Neuron (in vitro differentiated cells): ENCODE measurements at regions not wholly inside any gene's neighbourhood (a gene's known extent, or its start where the extent isn't known, plus 50 kb on each side); places are given as distances from the start of the nearest gene placed in this dataset.

Experiments
- H2AFZ ChIP-seq: one replicate; pipeline ENCODE4 v1.6.1; 2013; ENCODE audit warnings: low read depth, mild to moderate bottlenecking, inconsistent platforms, low read length, moderate library complexity
- H3K27me3 ChIP-seq: one replicate; pipeline ENCODE4 v1.6.1; 2013; ENCODE audit warnings: low read length; ENCODE audit not compliant: insufficient read depth
- H3K36me3 ChIP-seq: one replicate; pipeline ENCODE4 v1.6.1; 2013; ENCODE audit warnings: low read length; ENCODE audit not compliant: insufficient read depth
- H3K4me1 ChIP-seq: one replicate; pipeline ENCODE4 v1.6.1; 2013; ENCODE audit warnings: low read length; ENCODE audit not compliant: insufficient read depth
- H3K4me3 ChIP-seq: 2 replicates; pipeline ENCODE4 v1.5.1; 2013; ENCODE audit warnings: mild to moderate bottlenecking, low read length, moderate library complexity
- H3K9me3 ChIP-seq: one replicate; pipeline ENCODE4 v1.6.1; 2013; ENCODE audit warnings: low read length

GRCh38 chr17:72249441-72249840 lies 128.6 kb downstream of the SOX9 start:
- Histone ChIP-seq H3K9me3 (peaks cover 2% of the 10 kb centered on the region), H3K27me3 (no peaks in the 10 kb centered on the region), H3K4me3 (no peak overlapping the region), H2AFZ (no peak overlapping the region), H3K4me1 (no peaks in the 10 kb centered on the region), H3K36me3 (no peaks in the 10 kb centered on the region)

- no peak overlapping the region for H2AFZ ChIP-seq
These were observed 129.4 kb downstream of the SOX9 start for GRCh38 chr17:72250206-72250605.

GRCh38 chr17:72253597-72253996 lies 132.8 kb downstream of the SOX9 start:
- Histone ChIP-seq H3K4me1 (no peaks in the 10 kb centered on the region), H3K36me3 (no peaks in the 10 kb centered on the region), H3K4me3 (no peak overlapping the region), H2AFZ (no peak overlapping the region), H3K27me3 (no peaks in the 10 kb centered on the region), H3K9me3 (peaks cover 2% of the 10 kb centered on the region)

More at GRCh38 chr17:72250206-72250605, 129.4 kb downstream of the SOX9 start:
- peaks cover 2% of the 10 kb centered on the region for H3K9me3 ChIP-seq
- no peaks in the 10 kb centered on the region for H3K27me3 ChIP-seq
- no peaks in the 10 kb centered on the region for H3K36me3 ChIP-seq
- H3K4me1 ChIP-seq: no peaks in the 10 kb centered on the region
- no peak overlapping the region for H3K4me3 ChIP-seq

- H3K36me3 ChIP-seq: no peaks in the 10 kb centered on the region
- H3K27me3 ChIP-seq: no peaks in the 10 kb centered on the region
- H3K9me3 ChIP-seq: peaks cover 2% of the 10 kb centered on the region
- H3K4me3 ChIP-seq: no peak overlapping the region
- H3K4me1 ChIP-seq: no peaks in the 10 kb centered on the region
- no peak overlapping the region for H2AFZ ChIP-seq
These were observed 134.1 kb downstream of the SOX9 start for GRCh38 chr17:72254808-72255449.

- Histone ChIP-seq H3K36me3 (no peaks in the 10 kb centered on the region), H2AFZ (no peak overlapping the region), H3K4me3 (no peak overlapping the region), H3K9me3 (peaks cover 2% of the 10 kb centered on the region), H3K4me1 (no peaks in the 10 kb centered on the region), H3K27me3 (no peaks in the 10 kb centered on the region)
These were observed 134.7 kb downstream of the SOX9 start for GRCh38 chr17:72255481-72255880.

GRCh38 chr17:72258711-72259110 lies 137.9 kb downstream of the SOX9 start:
- H3K36me3 ChIP-seq: no peaks in the 10 kb centered on the region
- no peaks in the 10 kb centered on the region for H3K27me3 ChIP-seq
- H3K9me3 ChIP-seq: peaks cover 2% of the 10 kb centered on the region
- no peaks in the 10 kb centered on the region for H3K4me1 ChIP-seq
- no peak overlapping the region for H2AFZ ChIP-seq
- no peak overlapping the region for H3K4me3 ChIP-seq

GRCh38 chr17:72259922-72260321 lies 139.1 kb downstream of the SOX9 start:
- Histone ChIP-seq H3K9me3 (no peaks in the 10 kb centered on the region), H3K4me3 (no peak overlapping the region), H3K36me3 (no peaks in the 10 kb centered on the region), H3K4me1 (no peaks in the 10 kb centered on the region), H3K27me3 (no peaks in the 10 kb centered on the region), H2AFZ (no peak overlapping the region)

- no peaks in the 10 kb centered on the region for H3K4me1 ChIP-seq
- H3K36me3 ChIP-seq: no peaks in the 10 kb centered on the region
- no peaks in the 10 kb centered on the region for H3K9me3 ChIP-seq
- H3K27me3 ChIP-seq: no peaks in the 10 kb centered on the region
- H3K4me3 ChIP-seq: no peak overlapping the region
- H2AFZ ChIP-seq: no peak overlapping the region
These were observed 141.9 kb downstream of the SOX9 start for GRCh38 chr17:72262766-72263165.

GRCh38 chr17:72264682-72265405 lies 144.0 kb downstream of the SOX9 start:
- no peaks in the 10 kb centered on the region for H3K27me3 ChIP-seq
- H3K4me3 ChIP-seq: no peak overlapping the region
- H3K9me3 ChIP-seq: no peaks in the 10 kb centered on the region
- no peaks in the 10 kb centered on the region for H3K36me3 ChIP-seq
- H2AFZ ChIP-seq: no peak overlapping the region
- no peaks in the 10 kb centered on the region for H3K4me1 ChIP-seq

GRCh38 chr17:72266112-72266775 lies 145.4 kb downstream of the SOX9 start:
- Histone ChIP-seq H3K4me3 (no peak overlapping the region), H3K9me3 (no peaks in the 10 kb centered on the region), H2AFZ (no peak overlapping the region), H3K4me1 (no peaks in the 10 kb centered on the region), H3K36me3 (no peaks in the 10 kb centered on the region), H3K27me3 (no peaks in the 10 kb centered on the region)

GRCh38 chr17:72267601-72268000 lies 146.8 kb downstream of the SOX9 start:
- Histone ChIP-seq H3K4me1 (no peaks in the 10 kb centered on the region), H3K9me3 (no peaks in the 10 kb centered on the region), H3K36me3 (no peaks in the 10 kb centered on the region), H3K27me3 (no peaks in the 10 kb centered on the region), H2AFZ (no peak overlapping the region), H3K4me3 (no peak overlapping the region)

GRCh38 chr17:72268431-72268830 lies 147.6 kb downstream of the SOX9 start:
- Histone ChIP-seq H3K9me3 (no peaks in the 10 kb centered on the region), H2AFZ (no peak overlapping the region), H3K36me3 (no peaks in the 10 kb centered on the region), H3K4me1 (no peaks in the 10 kb centered on the region), H3K4me3 (no peak overlapping the region), H3K27me3 (no peaks in the 10 kb centered on the region)

- no peak overlapping the region for H2AFZ ChIP-seq
- no peaks in the 10 kb centered on the region for H3K9me3 ChIP-seq
- no peaks in the 10 kb centered on the region for H3K4me1 ChIP-seq
- H3K27me3 ChIP-seq: no peaks in the 10 kb centered on the region
- no peak overlapping the region for H3K4me3 ChIP-seq
- H3K36me3 ChIP-seq: no peaks in the 10 kb centered on the region
These were observed 149.6 kb downstream of the SOX9 start for GRCh38 chr17:72270273-72270924.
